ENCODE measurements at regions not wholly inside any gene's neighbourhood (a gene's known extent, or its start where the extent isn't known, plus 50 kb on each side); places are given as distances from the start of the nearest gene placed in this dataset.

DNA sequence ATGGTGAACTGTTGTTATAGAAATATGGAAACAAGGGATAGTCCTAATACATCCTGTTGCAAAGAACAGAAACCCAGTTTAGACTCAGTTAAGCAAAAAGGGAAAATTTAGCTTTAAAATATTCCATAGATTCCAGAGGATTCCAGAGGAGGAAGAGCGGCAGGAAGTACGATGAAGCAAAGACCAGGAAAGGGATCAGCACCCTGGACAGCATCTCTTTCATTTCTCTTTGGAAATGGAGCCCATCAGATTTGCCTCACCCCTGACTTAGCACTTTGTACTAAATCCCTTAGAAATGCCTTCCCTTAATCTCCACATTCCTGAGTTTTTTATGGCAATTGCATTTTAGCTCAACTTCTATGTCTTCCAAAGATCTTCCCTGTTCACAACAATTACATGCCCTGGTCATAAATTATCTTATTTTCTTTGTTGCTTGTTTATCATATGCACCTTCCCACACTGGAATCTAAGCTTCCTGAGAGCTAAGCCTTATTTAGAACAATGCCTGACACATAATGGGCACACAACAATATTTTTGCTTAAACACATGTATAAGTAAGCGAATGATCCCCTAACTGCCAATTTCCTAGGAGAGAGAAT lies 150.0 kb upstream of the RBFOX1 start:
- Histone ChIP-seq H3K4me1 (no peaks in the 10 kb centered on the region), H3K4me3 (no peak overlapping the region), H3K27ac (no peak overlapping the region), H3K36me3 (no peaks in the 10 kb centered on the region), H3K27me3 (no peaks in the 10 kb centered on the region), H3K9me3 (no peaks in the 10 kb centered on the region)
- ATAC-seq (no peak), FAIRE-seq (no peak), DNase-seq (no peak)
- WGBS, 2 donors: 38 to 46% methylated on average over 3 of the region's 3 CpGs
- TF ChIP-seq, protein P1, sequence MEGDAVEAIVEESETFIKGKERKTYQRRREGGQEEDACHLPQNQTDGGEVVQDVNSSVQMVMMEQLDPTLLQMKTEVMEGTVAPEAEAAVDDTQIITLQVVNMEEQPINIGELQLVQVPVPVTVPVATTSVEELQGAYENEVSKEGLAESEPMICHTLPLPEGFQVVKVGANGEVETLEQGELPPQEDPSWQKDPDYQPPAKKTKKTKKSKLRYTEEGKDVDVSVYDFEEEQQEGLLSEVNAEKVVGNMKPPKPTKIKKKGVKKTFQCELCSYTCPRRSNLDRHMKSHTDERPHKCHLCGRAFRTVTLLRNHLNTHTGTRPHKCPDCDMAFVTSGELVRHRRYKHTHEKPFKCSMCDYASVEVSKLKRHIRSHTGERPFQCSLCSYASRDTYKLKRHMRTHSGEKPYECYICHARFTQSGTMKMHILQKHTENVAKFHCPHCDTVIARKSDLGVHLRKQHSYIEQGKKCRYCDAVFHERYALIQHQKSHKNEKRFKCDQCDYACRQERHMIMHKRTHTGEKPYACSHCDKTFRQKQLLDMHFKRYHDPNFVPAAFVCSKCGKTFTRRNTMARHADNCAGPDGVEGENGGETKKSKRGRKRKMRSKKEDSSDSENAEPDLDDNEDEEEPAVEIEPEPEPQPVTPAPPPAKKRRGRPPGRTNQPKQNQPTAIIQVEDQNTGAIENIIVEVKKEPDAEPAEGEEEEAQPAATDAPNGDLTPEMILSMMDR (IDR thresholded peaks at IDR 0.05): no peak
- intact Hi-C loops (cut with DNase I): no loop called here

DNA sequence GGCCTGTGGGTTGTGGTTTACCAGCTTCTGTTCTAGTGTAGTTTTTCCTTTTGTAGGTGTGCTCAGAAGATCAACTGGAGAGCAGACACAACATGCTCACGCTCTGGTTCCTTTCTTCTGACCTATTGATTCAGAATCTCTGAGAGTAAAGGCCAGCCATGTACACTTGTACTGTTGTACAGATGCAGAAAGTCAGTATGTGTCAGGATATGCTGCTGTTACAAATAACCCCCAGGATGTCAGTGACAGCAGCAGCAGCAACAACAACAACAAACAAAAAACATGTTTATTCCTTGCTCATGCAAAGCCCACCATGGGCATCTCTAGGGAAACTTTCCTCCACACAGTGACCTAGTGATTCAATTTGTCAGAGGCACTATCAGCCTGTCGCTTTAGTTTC lies 154.8 kb upstream of the RBFOX1 start:
- no peaks in the 10 kb centered on the region for H3K9me3 ChIP-seq
- TF ChIP-seq, protein P1 (IDR thresholded peaks at IDR 0.05): no peak
- WGBS, 2 donors: 47 to 51% methylated on average over 2 of the region's 2 CpGs

DNA sequence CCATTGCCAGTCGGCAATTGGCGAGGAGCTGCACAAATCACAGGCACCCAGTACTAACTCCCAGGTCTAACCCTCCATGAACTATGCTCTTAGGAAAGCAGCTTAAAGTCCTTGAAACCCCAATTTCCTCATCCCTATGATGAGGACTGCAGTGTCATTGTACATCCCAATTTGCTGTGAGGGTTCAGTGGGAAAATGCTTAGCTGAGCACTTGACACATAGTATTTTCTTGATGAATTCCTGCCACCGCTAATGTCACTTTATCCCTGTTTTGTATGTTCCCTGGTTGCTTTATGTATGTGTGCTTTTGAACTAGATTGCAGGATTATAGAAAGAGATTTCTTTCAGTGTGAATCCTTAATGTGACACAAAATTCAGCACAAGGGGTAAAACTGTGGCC lies 161.5 kb upstream of the RBFOX1 start:
- H3K27me3 ChIP-seq: no peaks in the 10 kb centered on the region
- FAIRE-seq (no peak), ATAC-seq (no peak), DNase-seq (no peak)
- H3K9me3 ChIP-seq: no peaks in the 10 kb centered on the region
- H3K27ac ChIP-seq: no peak overlapping the region
- no peaks in the 10 kb centered on the region for H3K36me3 ChIP-seq
- 67 to 76% methylated on average over 3 of the region's 3 CpGs for WGBS, 2 donors
- intact Hi-C loops (cut with DNase I): no loop called here
- TF ChIP-seq, protein P1 (IDR thresholded peaks at IDR 0.05): no peak
- no peaks in the 10 kb centered on the region for H3K4me1 ChIP-seq
- H3K4me3 ChIP-seq: no peak overlapping the region

More for the DNA sequence above, 154.8 kb upstream of the RBFOX1 start:
- no peak for FAIRE-seq
- no peaks in the 10 kb centered on the region for H3K36me3 ChIP-seq
- H3K4me3 ChIP-seq: no peak overlapping the region
- H3K27ac ChIP-seq: no peak overlapping the region
- intact Hi-C loops (cut with DNase I): no loop called here
- ATAC-seq: no peak
- DNase-seq: no peak
- no peaks in the 10 kb centered on the region for H3K27me3 ChIP-seq
- H3K4me1 ChIP-seq: no peaks in the 10 kb centered on the region

DNA sequence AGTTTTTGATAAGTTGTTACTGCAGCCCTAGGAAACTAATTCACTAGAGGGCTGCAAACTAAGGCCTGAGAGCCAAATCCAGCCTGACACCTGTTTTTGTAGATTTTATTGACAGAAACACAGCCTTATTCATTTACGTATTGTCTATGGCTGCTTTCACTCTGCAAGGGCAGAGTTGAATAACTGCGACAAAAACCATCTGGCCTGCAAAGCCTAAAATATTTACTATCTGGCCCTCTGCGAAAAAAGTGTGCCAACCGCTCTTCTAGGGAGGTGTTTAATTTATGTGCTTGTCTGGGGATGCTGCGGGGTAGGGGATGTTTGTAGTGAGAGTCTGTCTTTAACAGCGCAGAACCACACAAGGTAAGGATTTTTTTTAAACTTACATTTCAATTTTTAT lies 165.0 kb upstream of the RBFOX1 start:
- DNase-seq (no peak), ATAC-seq (no peak), FAIRE-seq (no peak)
- H3K9me3 ChIP-seq: no peaks in the 10 kb centered on the region
- no peak overlapping the region for H3K4me3 ChIP-seq
- no peaks in the 10 kb centered on the region for H3K27me3 ChIP-seq
- intact Hi-C loops (cut with DNase I): no loop called here
- WGBS, 2 donors: 45 to 48% methylated on average over 6 of the region's 6 CpGs
- H3K27ac ChIP-seq: no peak overlapping the region
- TF ChIP-seq, protein P1 (IDR thresholded peaks at IDR 0.05): no peak
- H3K36me3 ChIP-seq: no peaks in the 10 kb centered on the region
- H3K4me1 ChIP-seq: no peaks in the 10 kb centered on the region

DNA sequence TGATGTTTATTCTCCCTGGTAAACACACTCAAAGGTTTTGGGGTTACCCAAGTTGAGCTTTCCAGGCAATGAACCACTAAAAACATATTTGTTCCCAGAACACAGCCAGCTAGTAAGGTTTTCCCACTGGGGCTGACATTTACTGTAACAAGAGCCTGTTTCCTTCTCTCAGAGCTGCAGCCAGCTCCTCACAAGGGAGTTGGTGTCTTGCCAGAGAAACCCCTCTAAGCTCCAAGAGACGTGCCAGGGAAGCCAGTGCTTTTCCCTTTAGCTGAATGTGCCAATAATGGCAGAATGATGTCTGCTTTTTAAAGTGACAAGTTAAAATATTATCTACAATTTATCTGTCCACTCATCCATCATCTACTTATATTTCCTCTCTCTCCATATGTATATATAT lies 170.8 kb upstream of the RBFOX1 start:
- intact Hi-C loops (cut with DNase I): no loop called here
- Histone ChIP-seq H3K27ac (no peak overlapping the region), H3K4me3 (no peak overlapping the region), H3K4me1 (no peaks in the 10 kb centered on the region), H3K27me3 (no peaks in the 10 kb centered on the region), H3K36me3 (no peaks in the 10 kb centered on the region), H3K9me3 (no peaks in the 10 kb centered on the region)
- DNase-seq (no peak), FAIRE-seq (no peak), ATAC-seq (no peak)
- TF ChIP-seq, protein P1 (IDR thresholded peaks at IDR 0.05): no peak
- 15 to 19% methylated on average over 1 of the region's 1 CpG for WGBS, 2 donors
